CD14-positive monocyte (primary cell): ENCODE measurements at regions not wholly inside any gene's neighbourhood (a gene's known extent, or its start where the extent isn't known, plus 50 kb on each side); places are given as distances from the start of the nearest gene placed in this dataset.
A peak's percentile ranks its signal among the peaks of the same experiment; 100 is the strongest.

Source experiments
- DNase-seq, 3 donors: peaks; one replicate each; pipeline ENCODE4 v3.0.0-alpha.2; 2011 to 2022
- H2AFZ ChIP-seq: 2 replicates; pipeline ENCODE4 v1.6.0; 2012; ENCODE audit warnings: mild to moderate bottlenecking, low read depth, low read length, inconsistent platforms; ENCODE audit not compliant: insufficient read depth, poor library complexity, severe bottlenecking
- H3K27ac ChIP-seq, 2 donors: 1 replicate in 1 of 2; 2 replicates in 1 of 2; pipeline ENCODE4 v1.5.1; 2012 to 2013; ENCODE audit warnings: low read length in 2 of 2, control low read depth in 1 of 2, inconsistent platforms in 1 of 2, low read depth in 1 of 2, mild to moderate bottlenecking in 1 of 2
- H3K27me3 ChIP-seq, 2 donors: one replicate each; pipeline versions ENCODE4 v1.6.0 to v1.6.1; 2011 to 2013; ENCODE audit warnings: low read length in 2 of 2; ENCODE audit not compliant: control insufficient read depth in 2 of 2, insufficient read depth in 2 of 2
- H3K36me3 ChIP-seq, 2 donors: replicated peaks in 1 of 2; 1 replicate in 1 of 2; 2 replicates in 1 of 2; pipeline versions ENCODE4 v1.5.1 to v1.6.1; 2012 to 2013; ENCODE audit warnings: low read length in 2 of 2, control low read depth in 1 of 2, inconsistent platforms in 1 of 2, mild to moderate bottlenecking in 1 of 2; ENCODE audit not compliant: insufficient read depth in 2 of 2, control insufficient read depth in 1 of 2
- H3K4me1 ChIP-seq, 2 donors: 1 replicate in 1 of 2; 2 replicates in 1 of 2; pipeline versions ENCODE4 v1.5.1 to v1.6.1; 2012 to 2013; ENCODE audit warnings: low read length in 2 of 2, control low read depth in 1 of 2, inconsistent platforms in 1 of 2, mild to moderate bottlenecking in 1 of 2, moderate library complexity in 1 of 2; ENCODE audit not compliant: insufficient read depth in 2 of 2, control insufficient read depth in 1 of 2
- H3K4me2 ChIP-seq: replicated peaks from 2 replicates; pipeline ENCODE3; 2012; ENCODE audit warnings: low read length, moderate library complexity, mild to moderate bottlenecking; ENCODE audit not compliant: poor library complexity, severe bottlenecking; ENCODE audit errors: extremely low read depth
- H3K4me3 ChIP-seq, 3 experiments: fragments of 200-600 bp in 1 of 3; sonication (generic) in 1 of 3; replicated peaks in 1 of 3; 1 replicate in 2 of 3; 2 replicates in 1 of 3; pipeline ENCODE4 v1.5.1; 2011 to 2013; ENCODE audit warnings: low read length in 3 of 3, mild to moderate bottlenecking in 3 of 3, control low read depth in 2 of 3, low read depth in 2 of 3, inconsistent platforms in 1 of 3, moderate library complexity in 1 of 3
- H3K79me2 ChIP-seq: 2 replicates; pipeline ENCODE4 v1.6.0; 2012; ENCODE audit warnings: mild to moderate bottlenecking, control low read depth, inconsistent platforms, low read length, moderate library complexity; ENCODE audit not compliant: insufficient read depth
- H3K9ac ChIP-seq: 2 replicates; pipeline ENCODE4 v1.6.0; 2017; ENCODE audit warnings: low read length, mild to moderate bottlenecking; ENCODE audit not compliant: insufficient read depth, poor library complexity, severe bottlenecking
- H3K9me3 ChIP-seq, 2 donors: replicated peaks in 1 of 2; 1 replicate in 1 of 2; 2 replicates in 1 of 2; pipeline versions ENCODE4 v1.5.1 to v1.6.1; 2012 to 2013; ENCODE audit warnings: low read length in 2 of 2, control low read depth in 1 of 2; ENCODE audit not compliant: control insufficient read depth in 1 of 2, insufficient read depth in 1 of 2
- H4K20me1 ChIP-seq: 2 replicates; pipeline ENCODE4 v1.6.0; 2012; ENCODE audit warnings: mild to moderate bottlenecking, low read length, control low read depth, moderate library complexity; ENCODE audit not compliant: insufficient read depth
- H3K27ac Mint-ChIP-seq, 7 donors: one replicate each; pipeline ENCODE4 v1.8.0; 2020; ENCODE audit warnings: mild to moderate bottlenecking in 7 of 7, mixed read lengths in 7 of 7, moderate library complexity in 6 of 7, inconsistent platforms in 2 of 7
- H3K27me3 Mint-ChIP-seq, 3 donors: one replicate each; pipeline ENCODE4 v1.8.0; 2021 to 2022; ENCODE audit warnings: low read depth in 3 of 3, mild to moderate bottlenecking in 3 of 3, mixed read lengths in 3 of 3, moderate library complexity in 3 of 3, inconsistent platforms in 1 of 3
- H3K36me3 Mint-ChIP-seq, 2 donors: one replicate each; pipeline ENCODE4 v1.8.0; 2020; ENCODE audit warnings: mixed read lengths in 2 of 2, inconsistent platforms in 1 of 2, mild to moderate bottlenecking in 1 of 2
- H3K4me1 Mint-ChIP-seq: one replicate; pipeline ENCODE4 v1.8.0; 2020; ENCODE audit warnings: mild to moderate bottlenecking, mixed read lengths
- H3K4me3 Mint-ChIP-seq, 2 donors: one replicate each; pipeline ENCODE4 v1.8.0; 2020; ENCODE audit warnings: mild to moderate bottlenecking in 2 of 2, mixed read lengths in 2 of 2, moderate library complexity in 1 of 2
- H3K9me3 Mint-ChIP-seq, 7 donors: one replicate each; pipeline ENCODE4 v1.8.0; 2020 to 2022; ENCODE audit warnings: mixed read lengths in 7 of 7, mild to moderate bottlenecking in 6 of 7, moderate library complexity in 6 of 7, inconsistent platforms in 2 of 7
- CTCF ChIP-seq: fragments of 200-600 bp; IDR thresholded peaks from one replicate; pipeline ENCODE4 v1.8.0; 2022; ENCODE audit warnings: antibody characterized with exemption, mild to moderate bottlenecking
- WGBS: methylation state at CpG from one replicate; pipeline ENCODE4 v1.1.5; 2013; ENCODE audit warnings: missing lambda C conversion rate; ENCODE audit not compliant: insufficient coverage; 5-methylcytosine and 5-hydroxymethylcytosine counted together
- intact Hi-C, 2 donors: fragments of 100-400 bp; cut with micrococcal nuclease; formaldehyde crosslinking; loops; one replicate each; pipeline versions ENCODE4 v1.15.0 to v1.15.1; 2023

- Histone ChIP-seq H3K9ac (no peak overlapping the region), H3K79me2 (no peaks in the 10 kb centered on the region), H3K36me3 (no peaks in the 10 kb centered on the region), H3K4me1 (peaks cover 10 to 13% of the 10 kb centered on the region in 2 donors), H3K4me2 (peak overlapping the region; percentile 77), H3K9me3 (no peaks in the 10 kb centered on the region), H3K27me3 (peaks cover 11 to 15% of the 10 kb centered on the region in 2 donors), H2AFZ (peak overlapping the region; percentile 80), H3K27ac (peak overlapping the region in 1 of 2 donors; percentile 34), H3K4me3 (peak overlapping the region; percentile 37 to 78 (median 52)), H4K20me1 (no peaks in the 10 kb centered on the region)
- peak overlapping the region; percentile 84 to 91 for H3K4me3 Mint-ChIP-seq
- peak; percentile 92 for TF ChIP-seq CTCF
- no peaks in the 10 kb centered on the region for H3K9me3 Mint-ChIP-seq
- peaks cover 27% of the 10 kb centered on the region for H3K4me1 Mint-ChIP-seq
- H3K27ac Mint-ChIP-seq = peak overlapping the region in 5 of 7 donors; percentile 61 to 76 (median 64)
- H3K27me3 Mint-ChIP-seq = peaks cover 8 to 11% (median 10%) of the 10 kb centered on the region in 3 donors
- 2% methylated on average over 7 of the region's 18 CpGs for WGBS
- intact Hi-C loops = loop anchor here (1.0 to 10.0 kb wide), 7 partner anchors 133 to 295 kb away; no protein-coding TSS in a partner anchor
- no peaks in the 10 kb centered on the region for H3K36me3 Mint-ChIP-seq
- peak; percentile 75 to 83 (median 82) for DNase-seq
These were observed 57.4 kb downstream of the OLIG1 start for GRCh38 chr21:33127154-33127867.

GRCh38 chr21:33127868-33128242, 57.9 kb downstream of the OLIG1 start:
- H3K4me3 Mint-ChIP-seq = peak overlapping the region in 1 of 2 donors; percentile 69
- Histone ChIP-seq H4K20me1 (no peaks in the 10 kb centered on the region), H2AFZ (no peak overlapping the region), H3K4me2 (no peak overlapping the region), H3K9me3 (no peaks in the 10 kb centered on the region), H3K79me2 (no peaks in the 10 kb centered on the region), H3K27me3 (peaks cover 11 to 15% of the 10 kb centered on the region in 2 donors), H3K4me1 (peaks cover 10 to 13% of the 10 kb centered on the region in 2 donors), H3K27ac (no peak overlapping the region), H3K4me3 (no peak overlapping the region), H3K36me3 (no peaks in the 10 kb centered on the region), H3K9ac (no peak overlapping the region)
- 43% methylated on average over 6 of the region's 6 CpGs for WGBS
- intact Hi-C loops = loop anchor here (1.0 to 10.0 kb wide), 7 partner anchors 134 to 296 kb away; no protein-coding TSS in a partner anchor
- no peaks in the 10 kb centered on the region for H3K9me3 Mint-ChIP-seq
- no peaks in the 10 kb centered on the region for H3K36me3 Mint-ChIP-seq
- no peak overlapping the region for H3K27ac Mint-ChIP-seq
- TF ChIP-seq CTCF = no peak
- H3K27me3 Mint-ChIP-seq = peaks cover 8 to 11% (median 10%) of the 10 kb centered on the region in 3 donors
- H3K4me1 Mint-ChIP-seq = peaks cover 27% of the 10 kb centered on the region
- DNase-seq = no peak
